Limb (tissue), 2 donors: ENCODE measurements at regions not wholly inside any gene's neighbourhood (a gene's known extent, or its start where the extent isn't known, plus 50 kb on each side); places are given as distances from the start of the nearest gene placed in this dataset.
A peak's percentile ranks its signal among the peaks of the same experiment; 100 is the strongest.
"Not testable (repeated sequence)": the region's sequence is repeated elsewhere in the genome, so short reads cannot be mapped to it uniquely, and the experiment has no call there.

ENCODE experiments used
- DNase-seq, 2 donors: peaks; one replicate each; pipeline ENCODE4 v3.0.0-alpha.2; 2016; ENCODE audit errors: extremely low spot score in 2 of 2

GRCh38 chr13:58343076-58343475 is 711.5 kb downstream of the PCDH17 start:
- no peak for DNase-seq

- not testable (repeated sequence) for DNase-seq
These were observed 720.6 kb downstream of the PCDH17 start for GRCh38 chr13:58352100-58352499.

GRCh38 chr13:58369936-58370335 is 738.4 kb downstream of the PCDH17 start:
- DNase-seq: no peak

GRCh38 chr13:58376349-58376748 is 744.8 kb downstream of the PCDH17 start:
- no peak for DNase-seq

GRCh38 chr13:58376775-58377174 is 745.2 kb downstream of the PCDH17 start:
- DNase-seq: no peak

- no peak for DNase-seq
These were observed 747.7 kb downstream of the PCDH17 start for GRCh38 chr13:58379221-58379620.

GRCh38 chr13:58385336-58385735 is 753.8 kb downstream of the PCDH17 start:
- DNase-seq: not testable (repeated sequence)

GRCh38 chr13:58397596-58398387 is 766.2 kb downstream of the PCDH17 start:
- no peak for DNase-seq

GRCh38 chr13:58399263-58399662 is 767.7 kb downstream of the PCDH17 start:
- DNase-seq: no peak

- no peak for DNase-seq
These were observed 775.0 kb downstream of the PCDH17 start for GRCh38 chr13:58406545-58406944.

- no peak for DNase-seq
These were observed 798.4 kb downstream of the PCDH17 start for GRCh38 chr13:58429917-58430316.

- DNase-seq: no peak
These were observed 803.4 kb downstream of the PCDH17 start for GRCh38 chr13:58434943-58435342.

- DNase-seq: no peak
These were observed 805.9 kb downstream of the PCDH17 start for GRCh38 chr13:58437427-58437826.

- DNase-seq: no peak
These were observed 815.4 kb downstream of the PCDH17 start for GRCh38 chr13:58446979-58447378.

- no peak for DNase-seq
These were observed 820.6 kb downstream of the PCDH17 start for GRCh38 chr13:58452123-58452623.

GRCh38 chr13:58455094-58455493 is 823.5 kb downstream of the PCDH17 start:
- DNase-seq: no peak

GRCh38 chr13:58461217-58461616 is 829.7 kb downstream of the PCDH17 start:
- DNase-seq: peak in 1 of 2 donors; percentile 25

GRCh38 chr13:58463841-58464240 is 832.3 kb downstream of the PCDH17 start:
- DNase-seq: no peak

GRCh38 chr13:58467176-58467575 is 835.6 kb downstream of the PCDH17 start:
- DNase-seq: no peak

- DNase-seq: no peak
These were observed 840.9 kb downstream of the PCDH17 start for GRCh38 chr13:58472483-58472882.

GRCh38 chr13:58474581-58474980 is 843.0 kb downstream of the PCDH17 start:
- peak in 1 of 2 donors; percentile 12 for DNase-seq

- no peak for DNase-seq
These were observed 844.8 kb downstream of the PCDH17 start for GRCh38 chr13:58476206-58476918.

GRCh38 chr13:58478858-58479257 is 847.3 kb downstream of the PCDH17 start:
- DNase-seq: no peak
